ENCODE measurements at regions not wholly inside any gene's neighbourhood (a gene's known extent, or its start where the extent isn't known, plus 50 kb on each side); places are given as distances from the start of the nearest gene placed in this dataset.

- no peak for DNase-seq
- Histone ChIP-seq H3K4me1 (no peaks in the 10 kb centered on the region), H3K4me3 (replicated peaks in 1 of 3) (no peak overlapping the region), H3K27me3 (no peaks in the 10 kb centered on the region), H3K9me3 (no peaks in the 10 kb centered on the region), H3K27ac (no peak overlapping the region), H3K36me3 (no peaks in the 10 kb centered on the region)
- WGBS, 2 donors, result 89 to 96% methylated on average over 2 of the region's 2 CpGs
- no peak for TF ChIP-seq POLR2A (IDR thresholded peaks at IDR 0.05)
- TF ChIP-seq CTCF (IDR thresholded peaks at IDR 0.05), result no peak
- intact Hi-C loops (cut with DNase I), result no loop called here
Measured at GRCh38 chr15:61319892-61320291, 90.8 kb upstream of the RORA start.

GRCh38 chr15:61318802-61319525 is 89.9 kb upstream of the RORA start:
- H3K27me3 ChIP-seq, result no peaks in the 10 kb centered on the region
- WGBS, 2 donors, result 73 to 80% methylated on average over 7 of the region's 7 CpGs
- intact Hi-C loops (cut with DNase I), result no loop called here

GRCh38 chr15:61318301-61318700 is 89.2 kb upstream of the RORA start:
- no peaks in the 10 kb centered on the region for H3K4me1 ChIP-seq
- no peak overlapping the region for H3K4me3 ChIP-seq (replicated peaks in 1 of 3)
- H3K27ac ChIP-seq, result no peak overlapping the region
- H3K36me3 ChIP-seq, result no peaks in the 10 kb centered on the region
- no peaks in the 10 kb centered on the region for H3K9me3 ChIP-seq
- H3K27me3 ChIP-seq, result no peaks in the 10 kb centered on the region
- no peak for TF ChIP-seq POLR2A (IDR thresholded peaks at IDR 0.05)
- TF ChIP-seq CTCF (IDR thresholded peaks at IDR 0.05), result no peak
- intact Hi-C loops (cut with DNase I), result no loop called here
- DNase-seq, result no peak
- WGBS, 2 donors, result 81 to 84% methylated on average over 6 of the region's 6 CpGs

More at GRCh38 chr15:61318802-61319525, 89.9 kb upstream of the RORA start:
- TF ChIP-seq POLR2A (IDR thresholded peaks at IDR 0.05) (no peak), CTCF (IDR thresholded peaks at IDR 0.05) (no peak)
- DNase-seq, result no peak
- Histone ChIP-seq H3K4me1 (no peaks in the 10 kb centered on the region), H3K36me3 (no peaks in the 10 kb centered on the region), H3K27ac (no peak overlapping the region), H3K9me3 (no peaks in the 10 kb centered on the region), H3K4me3 (replicated peaks in 1 of 3) (no peak overlapping the region)

- Histone ChIP-seq H3K27me3 (no peaks in the 10 kb centered on the region), H3K36me3 (no peaks in the 10 kb centered on the region), H3K9me3 (no peaks in the 10 kb centered on the region), H3K27ac (no peak overlapping the region), H3K4me3 (replicated peaks in 1 of 3) (no peak overlapping the region), H3K4me1 (no peaks in the 10 kb centered on the region)
- DNase-seq, result no peak
- intact Hi-C loops (cut with DNase I), result no loop called here
- TF ChIP-seq CTCF (IDR thresholded peaks at IDR 0.05), result no peak
- WGBS, 2 donors, result 90 to 92% methylated on average over 6 of the region's 6 CpGs
Measured at GRCh38 chr15:61315471-61315870, 86.4 kb upstream of the RORA start.

GRCh38 chr15:61314427-61314826 is 85.3 kb upstream of the RORA start:
- TF ChIP-seq POLR2A (IDR thresholded peaks at IDR 0.05) (no peak), CTCF (IDR thresholded peaks at IDR 0.05) (no peak)
- Histone ChIP-seq H3K36me3 (no peaks in the 10 kb centered on the region), H3K9me3 (no peaks in the 10 kb centered on the region)

More at GRCh38 chr15:61314427-61314826, 85.3 kb upstream of the RORA start:
- no peaks in the 10 kb centered on the region for H3K27me3 ChIP-seq
- no peak overlapping the region for H3K27ac ChIP-seq
- intact Hi-C loops (cut with DNase I), result no loop called here
- no peak overlapping the region for H3K4me3 ChIP-seq (replicated peaks in 1 of 3)
- H3K4me1 ChIP-seq, result no peaks in the 10 kb centered on the region
- DNase-seq, result peak; percentile 35
